ENCODE measurements at regions not wholly inside any gene's neighbourhood (a gene's known extent, or its start where the extent isn't known, plus 50 kb on each side); places are given as distances from the start of the nearest gene placed in this dataset.

DNA sequence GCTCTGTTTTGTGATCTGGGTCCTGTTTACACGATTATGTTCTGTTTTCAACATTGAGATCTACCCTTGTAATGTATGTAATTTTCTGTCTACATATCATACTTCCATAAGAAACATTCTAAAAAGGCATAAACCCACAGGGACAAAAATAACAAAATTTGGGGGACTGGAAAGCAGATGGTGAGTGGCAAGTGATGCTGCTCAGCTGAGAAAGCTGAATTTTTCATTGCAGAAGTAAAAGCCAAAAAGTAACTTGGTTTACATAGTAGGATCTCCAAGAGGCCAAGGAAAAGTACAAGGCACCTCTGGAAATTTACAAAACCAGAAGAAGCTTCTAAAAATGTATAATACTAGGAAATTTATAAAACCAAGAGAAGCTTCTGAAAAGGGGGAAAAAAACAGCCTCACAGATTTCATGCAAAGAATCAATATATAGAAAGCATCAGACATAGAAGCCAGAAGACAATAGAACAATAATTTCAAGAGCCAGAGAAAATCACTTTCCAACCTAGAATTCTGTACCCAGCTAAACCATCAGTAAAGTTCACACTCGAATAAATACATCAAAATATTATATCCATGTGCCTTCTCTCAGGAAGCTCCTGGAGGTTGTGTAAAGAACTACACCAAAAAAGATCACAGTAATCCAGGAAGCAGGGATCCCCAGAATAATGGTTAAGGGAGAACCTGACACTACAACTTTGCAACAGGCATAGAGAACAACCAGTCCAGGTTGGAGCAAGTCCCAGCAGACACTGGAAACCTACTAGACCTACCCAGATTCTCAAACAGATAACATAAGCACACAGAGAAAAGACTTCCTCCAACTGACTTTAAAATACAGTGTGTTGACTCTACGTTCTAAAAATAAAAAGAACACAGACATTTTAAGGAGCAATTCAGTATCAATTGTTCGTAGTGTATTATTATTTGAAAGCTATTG lies 401.7 kb upstream of the HS6ST1 start:
- no peak overlapping the region for H3K4me3 ChIP-seq (ENCODE audit: insufficient read depth, low read depth, low read length)
- H3K9me3 ChIP-seq (ENCODE audit: control insufficient read depth, low read length): no peaks in the 10 kb centered on the region
- H3K36me3 ChIP-seq (ENCODE audit: control insufficient read depth, insufficient read depth, low read length): no peaks in the 10 kb centered on the region
- 93 to 99% methylated on average over 4 of the region's 4 CpGs for WGBS, 2 experiments
- H3K27ac ChIP-seq (ENCODE audit: insufficient read depth, low read depth, low read length, poor library complexity, severe bottlenecking): no peak overlapping the region
- H3K27me3 ChIP-seq (ENCODE audit: control insufficient read depth, insufficient read depth, low read length, poor library complexity, severe bottlenecking): no peaks in the 10 kb centered on the region
- peaks cover 5% of the 10 kb centered on the region for H3K4me1 ChIP-seq (ENCODE audit: control insufficient read depth, insufficient read depth, low read length)

DNA sequence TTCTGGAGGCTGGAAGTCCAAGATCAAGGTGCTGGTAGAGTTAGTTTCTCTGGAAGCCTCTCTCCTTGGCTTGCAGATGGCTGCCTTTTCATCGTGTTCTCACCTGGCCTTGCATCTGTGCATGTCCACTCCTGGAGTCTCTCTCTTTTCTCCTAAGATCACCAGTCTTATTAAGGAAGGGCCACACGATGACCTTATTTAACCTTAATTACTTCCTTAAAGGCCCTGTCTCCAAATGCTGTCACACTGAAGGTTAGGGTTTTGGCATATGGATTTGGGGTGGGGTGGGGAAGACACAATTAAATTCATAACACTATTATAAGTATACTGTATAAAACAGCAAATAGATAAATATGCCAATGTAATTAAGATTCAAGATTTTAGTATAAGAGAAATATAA lies 402.4 kb upstream of the HS6ST1 start:
- H3K9me3 ChIP-seq (ENCODE audit: control insufficient read depth, low read length): no peaks in the 10 kb centered on the region
- no peak overlapping the region for H3K27ac ChIP-seq (ENCODE audit: insufficient read depth, low read depth, low read length, poor library complexity, severe bottlenecking)
- H3K36me3 ChIP-seq (ENCODE audit: control insufficient read depth, insufficient read depth, low read length): no peaks in the 10 kb centered on the region
- H3K4me3 ChIP-seq (ENCODE audit: insufficient read depth, low read depth, low read length): no peak overlapping the region
- peaks cover 5% of the 10 kb centered on the region for H3K4me1 ChIP-seq (ENCODE audit: control insufficient read depth, insufficient read depth, low read length)
- 98 to 100% methylated on average over 1 to 2 of the region's 2 CpGs for WGBS, 2 experiments
- H3K27me3 ChIP-seq (ENCODE audit: control insufficient read depth, insufficient read depth, low read length, poor library complexity, severe bottlenecking): no peaks in the 10 kb centered on the region

DNA sequence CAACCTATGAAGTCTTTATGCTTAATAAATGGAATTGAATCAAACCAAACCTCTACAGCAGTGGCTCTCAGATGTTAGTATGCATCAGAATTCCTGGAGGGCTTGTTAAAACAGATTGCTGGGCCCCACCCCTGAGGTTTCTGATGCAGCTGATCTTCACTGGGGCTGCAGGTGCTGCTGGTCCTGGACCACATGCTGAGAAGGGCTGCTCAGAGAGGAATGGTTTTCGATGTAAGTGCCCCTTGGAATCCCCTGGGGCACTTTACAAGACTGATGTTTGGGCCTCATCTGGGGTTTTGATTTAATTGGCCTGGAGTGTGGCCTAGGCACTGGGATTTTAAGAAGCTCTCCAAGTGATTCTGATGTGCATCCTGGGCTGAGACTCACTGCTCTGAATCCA lies 403.8 kb upstream of the HS6ST1 start:
- H3K27ac ChIP-seq (ENCODE audit: insufficient read depth, low read depth, low read length, poor library complexity, severe bottlenecking): no peak overlapping the region
- H3K9me3 ChIP-seq (ENCODE audit: control insufficient read depth, low read length): no peaks in the 10 kb centered on the region
- H3K4me3 ChIP-seq (ENCODE audit: insufficient read depth, low read depth, low read length): no peak overlapping the region
- no peaks in the 10 kb centered on the region for H3K36me3 ChIP-seq (ENCODE audit: control insufficient read depth, insufficient read depth, low read length)
- 32 to 38% methylated on average over 1 of the region's 1 CpG for WGBS, 2 experiments
- no peaks in the 10 kb centered on the region for H3K27me3 ChIP-seq (ENCODE audit: control insufficient read depth, insufficient read depth, low read length, poor library complexity, severe bottlenecking)
- H3K4me1 ChIP-seq (ENCODE audit: control insufficient read depth, insufficient read depth, low read length): peaks cover 5% of the 10 kb centered on the region

DNA sequence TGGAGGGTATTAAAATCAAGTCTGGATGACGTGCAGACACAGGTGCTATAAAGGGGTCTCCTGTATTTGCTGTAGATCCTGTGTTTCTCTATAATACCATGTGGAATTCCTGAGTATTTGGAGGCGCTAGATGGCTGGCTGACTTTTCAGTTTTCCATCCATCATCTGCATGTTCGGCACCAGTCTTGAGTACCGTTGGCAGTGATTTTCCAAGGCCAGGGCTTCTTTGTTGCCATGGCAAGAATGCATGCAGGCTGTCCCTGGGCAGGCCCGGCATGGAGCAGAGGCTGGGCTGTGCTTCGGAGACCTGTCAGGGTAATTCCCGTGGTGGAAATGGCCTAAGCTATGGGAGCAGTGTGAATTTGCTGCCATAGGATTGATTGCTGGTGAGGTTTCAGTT lies 405.9 kb upstream of the HS6ST1 start:
- peaks cover 5% of the 10 kb centered on the region for H3K4me1 ChIP-seq (ENCODE audit: control insufficient read depth, insufficient read depth, low read length)
- no peaks in the 10 kb centered on the region for H3K36me3 ChIP-seq (ENCODE audit: control insufficient read depth, insufficient read depth, low read length)
- WGBS, 2 experiments: 91 to 95% methylated on average over 7 of the region's 7 CpGs
- no peaks in the 10 kb centered on the region for H3K9me3 ChIP-seq (ENCODE audit: control insufficient read depth, low read length)
- no peak overlapping the region for H3K27ac ChIP-seq (ENCODE audit: insufficient read depth, low read depth, low read length, poor library complexity, severe bottlenecking)
- no peak overlapping the region for H3K4me3 ChIP-seq (ENCODE audit: insufficient read depth, low read depth, low read length)
- no peaks in the 10 kb centered on the region for H3K27me3 ChIP-seq (ENCODE audit: control insufficient read depth, insufficient read depth, low read length, poor library complexity, severe bottlenecking)

DNA sequence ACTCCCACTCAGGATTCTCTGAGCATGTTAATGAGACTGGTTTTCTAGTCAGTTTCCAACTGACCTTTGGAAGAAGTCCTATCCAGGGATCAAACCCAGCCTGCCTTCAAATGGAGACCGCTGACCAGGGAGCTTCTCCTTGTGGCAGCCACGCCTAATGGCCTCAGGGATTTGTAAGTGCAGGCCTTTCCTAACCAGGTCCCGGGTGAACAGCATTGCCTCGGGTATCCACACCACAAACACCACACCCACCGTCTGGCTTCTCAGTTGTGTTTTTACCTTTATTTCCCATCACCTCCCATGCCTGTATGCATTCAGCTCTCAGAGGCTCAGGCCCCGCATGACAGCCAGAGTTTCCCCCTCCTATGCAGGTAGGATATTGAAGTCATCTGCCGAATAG lies 406.3 kb upstream of the HS6ST1 start:
- no peaks in the 10 kb centered on the region for H3K27me3 ChIP-seq (ENCODE audit: control insufficient read depth, insufficient read depth, low read length, poor library complexity, severe bottlenecking)
- H3K36me3 ChIP-seq (ENCODE audit: control insufficient read depth, insufficient read depth, low read length): no peaks in the 10 kb centered on the region
- 94 to 95% methylated on average over 7 of the region's 7 CpGs for WGBS, 2 experiments
- H3K9me3 ChIP-seq (ENCODE audit: control insufficient read depth, low read length): no peaks in the 10 kb centered on the region
- no peak overlapping the region for H3K4me3 ChIP-seq (ENCODE audit: insufficient read depth, low read depth, low read length)
- no peak overlapping the region for H3K27ac ChIP-seq (ENCODE audit: insufficient read depth, low read depth, low read length, poor library complexity, severe bottlenecking)
- peaks cover 5% of the 10 kb centered on the region for H3K4me1 ChIP-seq (ENCODE audit: control insufficient read depth, insufficient read depth, low read length)

DNA sequence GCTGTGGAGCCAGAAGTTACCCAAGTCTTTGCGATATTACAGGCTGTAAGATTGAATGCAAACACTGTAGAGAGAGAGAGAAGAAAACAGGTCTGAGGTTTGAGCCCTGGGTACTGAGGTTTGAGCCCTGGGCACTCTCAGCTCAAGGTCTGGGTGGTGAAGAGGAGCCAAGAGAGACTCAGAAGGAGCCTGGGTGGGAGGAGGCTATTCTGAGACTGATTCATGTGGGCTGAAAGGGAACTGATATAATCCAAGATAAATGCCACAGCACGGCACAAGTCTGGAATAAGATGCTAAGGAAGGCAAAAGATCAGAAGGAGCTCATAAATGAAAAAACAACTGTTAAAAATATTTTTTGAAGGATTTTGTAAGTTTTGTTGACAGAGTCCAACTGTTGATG lies 407.6 kb upstream of the HS6ST1 start:
- Histone ChIP-seq H3K27me3 (ENCODE audit: control insufficient read depth, insufficient read depth, low read length, poor library complexity, severe bottlenecking) (no peaks in the 10 kb centered on the region), H3K4me1 (ENCODE audit: control insufficient read depth, insufficient read depth, low read length) (peaks cover 5% of the 10 kb centered on the region), H3K9me3 (ENCODE audit: control insufficient read depth, low read length) (no peaks in the 10 kb centered on the region), H3K36me3 (ENCODE audit: control insufficient read depth, insufficient read depth, low read length) (no peaks in the 10 kb centered on the region), H3K27ac (ENCODE audit: insufficient read depth, low read depth, low read length, poor library complexity, severe bottlenecking) (no peak overlapping the region), H3K4me3 (ENCODE audit: insufficient read depth, low read depth, low read length) (no peak overlapping the region)
- 95 to 97% methylated on average over 2 of the region's 2 CpGs for WGBS, 2 experiments

DNA sequence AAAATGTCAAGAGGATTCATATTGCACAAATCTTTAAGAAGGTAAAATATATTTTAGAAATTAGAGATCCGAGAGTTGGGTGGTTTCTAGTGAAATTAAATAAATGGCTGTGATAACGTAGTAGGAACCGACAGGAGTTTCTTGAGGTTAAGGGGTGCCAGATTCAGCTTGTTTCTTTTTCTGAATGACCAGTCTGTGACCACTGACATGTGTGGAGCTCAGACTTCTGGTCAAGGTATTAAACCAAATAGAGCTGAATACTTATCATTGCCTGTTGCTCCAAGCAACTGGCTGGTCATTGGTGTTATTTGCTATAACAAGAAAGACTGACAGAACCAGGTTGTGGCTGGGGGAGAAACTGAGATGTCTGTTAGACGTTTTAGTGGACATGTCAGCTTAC lies 408.2 kb upstream of the HS6ST1 start:
- Histone ChIP-seq H3K4me1 (ENCODE audit: control insufficient read depth, insufficient read depth, low read length) (peaks cover 5% of the 10 kb centered on the region), H3K27ac (ENCODE audit: insufficient read depth, low read depth, low read length, poor library complexity, severe bottlenecking) (no peak overlapping the region), H3K36me3 (ENCODE audit: control insufficient read depth, insufficient read depth, low read length) (no peaks in the 10 kb centered on the region), H3K4me3 (ENCODE audit: insufficient read depth, low read depth, low read length) (no peak overlapping the region), H3K9me3 (ENCODE audit: control insufficient read depth, low read length) (no peaks in the 10 kb centered on the region), H3K27me3 (ENCODE audit: control insufficient read depth, insufficient read depth, low read length, poor library complexity, severe bottlenecking) (no peaks in the 10 kb centered on the region)
- 92 to 95% methylated on average over 4 of the region's 4 CpGs for WGBS, 2 experiments

DNA sequence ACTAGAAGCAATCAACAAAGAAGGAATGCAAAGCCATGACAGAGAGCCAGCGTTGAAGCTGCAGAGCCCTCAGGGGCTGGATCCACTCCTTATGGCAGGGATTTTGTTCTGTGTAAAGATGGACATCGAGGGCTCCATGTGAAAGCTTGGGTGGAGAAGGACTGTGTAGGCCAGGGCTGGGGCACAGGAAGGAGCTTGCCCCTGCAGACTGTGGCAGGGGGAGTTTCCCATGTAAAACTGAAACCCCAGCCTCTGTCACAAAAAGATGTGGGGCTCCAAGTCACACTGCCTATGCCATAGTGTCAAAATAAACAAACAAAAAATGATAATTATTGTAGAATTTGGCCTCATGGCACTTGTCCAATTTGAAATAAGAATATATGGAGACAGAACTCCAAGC lies 408.7 kb upstream of the HS6ST1 start:
- Histone ChIP-seq H3K36me3 (ENCODE audit: control insufficient read depth, insufficient read depth, low read length) (no peaks in the 10 kb centered on the region), H3K4me1 (ENCODE audit: control insufficient read depth, insufficient read depth, low read length) (peaks cover 5% of the 10 kb centered on the region), H3K9me3 (ENCODE audit: control insufficient read depth, low read length) (no peaks in the 10 kb centered on the region), H3K4me3 (ENCODE audit: insufficient read depth, low read depth, low read length) (no peak overlapping the region), H3K27me3 (ENCODE audit: control insufficient read depth, insufficient read depth, low read length, poor library complexity, severe bottlenecking) (no peaks in the 10 kb centered on the region), H3K27ac (ENCODE audit: insufficient read depth, low read depth, low read length, poor library complexity, severe bottlenecking) (no peak overlapping the region)
- WGBS, 2 experiments: 90 to 95% methylated on average over 2 of the region's 2 CpGs

DNA sequence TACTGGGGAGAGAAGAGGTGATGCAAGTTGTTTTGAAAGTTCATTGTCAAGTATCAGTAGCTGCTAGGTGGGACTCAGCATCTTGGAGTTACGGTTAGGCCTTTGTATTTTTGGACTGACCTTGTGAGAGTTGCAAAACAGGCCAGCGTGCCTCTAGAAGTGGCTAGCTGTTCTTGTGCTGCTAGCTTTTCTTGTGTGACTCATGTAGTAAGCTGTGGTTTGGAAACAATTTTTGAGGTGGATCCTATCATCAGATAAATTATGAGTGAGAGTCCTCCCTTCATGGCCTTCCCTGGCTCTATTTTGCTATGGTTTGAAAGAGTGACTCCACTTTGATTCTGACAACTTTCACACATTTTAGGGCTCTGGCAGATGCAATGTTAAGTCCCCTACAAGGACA lies 409.2 kb upstream of the HS6ST1 start:
- Histone ChIP-seq H3K4me3 (ENCODE audit: insufficient read depth, low read depth, low read length) (no peak overlapping the region), H3K27ac (ENCODE audit: insufficient read depth, low read depth, low read length, poor library complexity, severe bottlenecking) (no peak overlapping the region), H3K4me1 (ENCODE audit: control insufficient read depth, insufficient read depth, low read length) (no peaks in the 10 kb centered on the region), H3K9me3 (ENCODE audit: control insufficient read depth, low read length) (no peaks in the 10 kb centered on the region), H3K27me3 (ENCODE audit: control insufficient read depth, insufficient read depth, low read length, poor library complexity, severe bottlenecking) (no peaks in the 10 kb centered on the region), H3K36me3 (ENCODE audit: control insufficient read depth, insufficient read depth, low read length) (no peaks in the 10 kb centered on the region)
- WGBS, 2 experiments: 92 to 93% methylated on average over 2 of the region's 2 CpGs

DNA sequence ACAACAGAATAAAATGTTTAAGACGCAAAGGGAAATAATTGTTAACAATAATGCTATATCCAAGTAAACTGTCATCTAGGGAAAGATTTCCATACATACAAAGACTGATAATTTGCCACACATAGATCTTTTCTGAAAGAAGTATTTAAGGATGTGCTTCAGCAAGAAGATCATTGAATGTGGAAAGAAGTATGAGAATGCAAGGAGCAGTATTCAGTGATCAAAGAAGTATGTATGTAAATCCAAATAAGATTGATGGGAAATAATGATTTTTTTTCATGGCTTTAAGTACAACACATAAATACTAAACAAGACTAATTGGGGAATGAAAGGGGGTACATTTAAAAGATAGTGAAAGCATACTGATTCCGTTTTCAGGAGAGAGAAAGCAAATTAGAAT lies 410.4 kb upstream of the HS6ST1 start:
- Histone ChIP-seq H3K9me3 (ENCODE audit: control insufficient read depth, low read length) (no peaks in the 10 kb centered on the region), H3K27ac (ENCODE audit: insufficient read depth, low read depth, low read length, poor library complexity, severe bottlenecking) (no peak overlapping the region), H3K36me3 (ENCODE audit: control insufficient read depth, insufficient read depth, low read length) (no peaks in the 10 kb centered on the region), H3K4me3 (ENCODE audit: insufficient read depth, low read depth, low read length) (no peak overlapping the region), H3K4me1 (ENCODE audit: control insufficient read depth, insufficient read depth, low read length) (no peaks in the 10 kb centered on the region), H3K27me3 (ENCODE audit: control insufficient read depth, insufficient read depth, low read length, poor library complexity, severe bottlenecking) (no peaks in the 10 kb centered on the region)
- 58 to 82% methylated on average over 1 of the region's 2 CpGs for WGBS, 2 experiments
